T47D (cell line): ENCODE measurements at regions not wholly inside any gene's neighbourhood (a gene's known extent, or its start where the extent isn't known, plus 50 kb on each side); places are given as distances from the start of the nearest gene placed in this dataset.

ENCODE experiments used
- DNase-seq, 2 experiments: peaks; one replicate each; pipeline versions ENCODE4 v3.0.0 to v3.0.0-alpha.2; 2011 to 2012; ENCODE audit warnings: low read depth in 1 of 2, low spot score in 1 of 2
- JUND ChIP-seq: IDR thresholded peaks from 2 replicates; pipeline ENCODE4 v1.6.1; 2012; ENCODE audit warnings: low read depth
- in situ Hi-C: cut with HindIII; loops from 2 replicates; pipeline ENCODE4 v1.10.0; 2016; ENCODE audit warnings: low sequenced_read_pairs, low pct_unique_long_range_greater_than_20kb

GRCh38 chr3:151558661-151559060 lies 97.8 kb upstream of the IGSF10 start:
- TF ChIP-seq JUND = no peak
- DNase-seq = no peak
- in situ Hi-C loops = no loop called here

GRCh38 chr3:151557068-151557840 lies 96.4 kb upstream of the IGSF10 start:
- TF ChIP-seq JUND = no peak
- in situ Hi-C loops = no loop called here
- DNase-seq = no peak

GRCh38 chr3:151556596-151556995 lies 95.7 kb upstream of the IGSF10 start:
- in situ Hi-C loops = no loop called here
- no peak for TF ChIP-seq JUND
- no peak for DNase-seq

- no peak for TF ChIP-seq JUND
- no peak for DNase-seq
- in situ Hi-C loops = no loop called here
These were observed 94.7 kb upstream of the IGSF10 start for GRCh38 chr3:151555523-151555922.

- in situ Hi-C loops = no loop called here
- no peak for TF ChIP-seq JUND
- DNase-seq = no peak
These were observed 93.0 kb upstream of the IGSF10 start for GRCh38 chr3:151553888-151554287.

GRCh38 chr3:151552589-151552988 lies 91.7 kb upstream of the IGSF10 start:
- no peak for DNase-seq
- in situ Hi-C loops = no loop called here
- TF ChIP-seq JUND = no peak

GRCh38 chr3:151550642-151551041 lies 89.8 kb upstream of the IGSF10 start:
- no peak for DNase-seq
- no peak for TF ChIP-seq JUND
- in situ Hi-C loops = no loop called here

GRCh38 chr3:151550025-151550618 lies 89.3 kb upstream of the IGSF10 start:
- in situ Hi-C loops = no loop called here
- no peak for DNase-seq

GRCh38 chr3:151548195-151548594 lies 87.3 kb upstream of the IGSF10 start:
- in situ Hi-C loops = no loop called here
- no peak for DNase-seq

More at GRCh38 chr3:151550025-151550618, 89.3 kb upstream of the IGSF10 start:
- no peak for TF ChIP-seq JUND

GRCh38 chr3:151544164-151544548 lies 83.3 kb upstream of the IGSF10 start:
- no peak for TF ChIP-seq JUND
- DNase-seq = peak in 1 of 2 experiments; percentile 8
- in situ Hi-C loops = no loop called here

More at GRCh38 chr3:151548195-151548594, 87.3 kb upstream of the IGSF10 start:
- TF ChIP-seq JUND = no peak

- no peak for DNase-seq
- no peak for TF ChIP-seq JUND
- in situ Hi-C loops = no loop called here
These were observed 80.3 kb upstream of the IGSF10 start for GRCh38 chr3:151541178-151541577.

- in situ Hi-C loops = no loop called here
- no peak for TF ChIP-seq JUND
- DNase-seq = no peak
These were observed 78.7 kb upstream of the IGSF10 start for GRCh38 chr3:151539599-151539998.
